Bronchial epithelial cell (primary cell): ENCODE measurements at regions not wholly inside any gene's neighbourhood (a gene's known extent, or its start where the extent isn't known, plus 50 kb on each side); places are given as distances from the start of the nearest gene placed in this dataset.

Experiments
- DNase-seq: peaks from one replicate; pipeline ENCODE4 v3.0.0-alpha.2; 2010; ENCODE audit warnings: low read depth
- FAIRE-seq: peaks from 2 replicates; lab custom pipeline; 2011; peaks lifted over from hg19 to GRCh38; lab: Jason Lieb, UNC
- H3K27me3 ChIP-seq: 2 replicates; pipeline ENCODE4 v1.5.1; 2011; ENCODE audit warnings: low read length; ENCODE audit not compliant: control insufficient read depth, insufficient read depth
- H3K36me3 ChIP-seq: 2 replicates; pipeline ENCODE4 v1.5.1; 2011; ENCODE audit warnings: low read length; ENCODE audit not compliant: control insufficient read depth, insufficient read depth
- H3K4me3 ChIP-seq: 2 replicates; pipeline ENCODE4 v1.5.1; 2011; ENCODE audit warnings: mild to moderate bottlenecking, low read depth, low read length, control low read depth
- TF ChIP-seq, protein P1 (sequence below): IDR thresholded peaks from 2 replicates; pipeline ENCODE4 v1.5.1; 2011; ENCODE audit warnings: mild to moderate bottlenecking, moderate library complexity, low read length, control low read depth, inconsistent platforms; ENCODE audit not compliant: insufficient read depth, severe bottlenecking

DNA sequence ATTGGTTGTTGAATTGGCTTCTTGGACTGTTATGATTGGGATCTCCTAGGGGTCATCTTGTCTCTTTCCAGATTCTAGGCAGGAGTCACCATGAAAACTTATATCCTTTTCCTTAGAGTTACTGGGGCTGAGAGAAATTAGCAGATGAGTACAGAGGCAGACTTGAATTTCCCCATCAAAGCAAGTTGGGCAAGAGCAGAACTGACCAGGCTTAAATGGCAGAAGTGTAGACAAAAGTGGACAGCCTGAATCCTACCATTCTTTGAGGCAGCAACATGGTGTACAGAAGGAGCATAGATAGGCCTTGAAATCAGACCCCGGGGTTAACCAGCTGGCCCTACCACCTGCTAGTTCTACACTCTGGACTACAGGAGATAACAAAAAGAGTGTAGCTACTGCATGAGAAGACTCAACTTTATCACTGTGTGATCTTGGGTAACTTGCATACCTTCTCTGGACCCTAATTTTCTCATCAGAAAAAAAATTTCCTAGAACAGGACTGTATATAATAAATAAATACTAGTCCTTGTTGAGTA, 427.4 kb upstream of the CADM1 start:
- H3K36me3 ChIP-seq: no peaks in the 10 kb centered on the region
- FAIRE-seq (no peak), DNase-seq (no peak)
- no peaks in the 10 kb centered on the region for H3K27me3 ChIP-seq
- TF ChIP-seq, protein P1, sequence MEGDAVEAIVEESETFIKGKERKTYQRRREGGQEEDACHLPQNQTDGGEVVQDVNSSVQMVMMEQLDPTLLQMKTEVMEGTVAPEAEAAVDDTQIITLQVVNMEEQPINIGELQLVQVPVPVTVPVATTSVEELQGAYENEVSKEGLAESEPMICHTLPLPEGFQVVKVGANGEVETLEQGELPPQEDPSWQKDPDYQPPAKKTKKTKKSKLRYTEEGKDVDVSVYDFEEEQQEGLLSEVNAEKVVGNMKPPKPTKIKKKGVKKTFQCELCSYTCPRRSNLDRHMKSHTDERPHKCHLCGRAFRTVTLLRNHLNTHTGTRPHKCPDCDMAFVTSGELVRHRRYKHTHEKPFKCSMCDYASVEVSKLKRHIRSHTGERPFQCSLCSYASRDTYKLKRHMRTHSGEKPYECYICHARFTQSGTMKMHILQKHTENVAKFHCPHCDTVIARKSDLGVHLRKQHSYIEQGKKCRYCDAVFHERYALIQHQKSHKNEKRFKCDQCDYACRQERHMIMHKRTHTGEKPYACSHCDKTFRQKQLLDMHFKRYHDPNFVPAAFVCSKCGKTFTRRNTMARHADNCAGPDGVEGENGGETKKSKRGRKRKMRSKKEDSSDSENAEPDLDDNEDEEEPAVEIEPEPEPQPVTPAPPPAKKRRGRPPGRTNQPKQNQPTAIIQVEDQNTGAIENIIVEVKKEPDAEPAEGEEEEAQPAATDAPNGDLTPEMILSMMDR: no peak
- H3K4me3 ChIP-seq: no peak overlapping the region

DNA sequence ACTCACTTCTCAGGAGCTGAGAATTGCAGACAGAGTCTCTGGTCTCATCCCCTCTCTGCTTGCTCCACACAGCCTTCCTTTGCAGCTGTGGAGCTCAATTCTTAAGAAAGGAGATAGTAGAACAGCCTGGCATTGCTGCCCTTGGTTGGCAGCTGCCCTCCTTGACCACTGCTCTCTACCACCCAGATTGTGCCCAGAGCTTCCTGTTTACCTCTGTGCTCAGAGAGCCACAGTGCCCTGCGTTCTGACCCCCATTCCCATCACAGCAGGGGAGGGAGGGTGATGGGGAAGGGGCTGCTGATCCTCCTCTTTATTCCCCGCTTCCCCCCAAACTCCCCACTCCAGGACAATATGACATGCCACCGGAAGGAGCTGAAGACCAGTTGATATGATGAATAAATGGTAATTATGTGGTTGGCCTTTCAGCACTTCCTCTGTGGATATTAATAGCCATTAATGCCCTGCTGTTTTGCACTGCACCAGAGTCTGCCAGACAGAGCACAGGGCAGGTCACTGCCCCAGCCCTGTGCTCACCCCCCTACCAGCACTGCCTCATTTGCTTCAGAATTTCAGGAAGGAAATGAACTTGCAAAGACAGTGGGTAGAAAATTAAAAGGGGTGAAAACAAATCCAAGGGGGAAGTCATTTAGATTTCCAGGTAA, 426.8 kb upstream of the CADM1 start:
- no peaks in the 10 kb centered on the region for H3K27me3 ChIP-seq
- no peak overlapping the region for H3K4me3 ChIP-seq
- no peak for FAIRE-seq
- H3K36me3 ChIP-seq: no peaks in the 10 kb centered on the region
- TF ChIP-seq, protein P1: no peak
- no peak for DNase-seq

DNA sequence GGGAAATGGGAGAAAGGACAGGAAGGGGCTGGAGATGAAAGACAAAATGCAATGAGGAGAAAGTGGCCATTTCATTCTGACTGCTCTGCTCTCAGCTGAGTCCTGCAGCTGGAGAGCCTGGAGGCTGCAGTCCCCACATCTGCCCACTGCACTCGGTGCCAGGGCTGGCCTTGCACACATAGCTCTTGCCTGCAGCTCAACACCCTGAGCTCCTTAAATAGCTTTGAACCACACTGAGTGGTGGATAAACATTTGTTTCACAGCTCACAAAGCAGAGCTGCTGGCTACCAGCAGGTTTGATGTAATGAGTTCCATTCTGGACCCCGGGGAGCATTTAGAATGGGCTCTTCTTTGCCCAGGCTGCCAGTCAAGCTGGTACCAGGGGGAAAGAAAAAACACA, 426.1 kb upstream of the CADM1 start:
- DNase-seq (no peak), FAIRE-seq (no peak)
- Histone ChIP-seq H3K4me3 (no peak overlapping the region), H3K27me3 (no peaks in the 10 kb centered on the region), H3K36me3 (no peaks in the 10 kb centered on the region)
- TF ChIP-seq, protein P1: no peak

DNA sequence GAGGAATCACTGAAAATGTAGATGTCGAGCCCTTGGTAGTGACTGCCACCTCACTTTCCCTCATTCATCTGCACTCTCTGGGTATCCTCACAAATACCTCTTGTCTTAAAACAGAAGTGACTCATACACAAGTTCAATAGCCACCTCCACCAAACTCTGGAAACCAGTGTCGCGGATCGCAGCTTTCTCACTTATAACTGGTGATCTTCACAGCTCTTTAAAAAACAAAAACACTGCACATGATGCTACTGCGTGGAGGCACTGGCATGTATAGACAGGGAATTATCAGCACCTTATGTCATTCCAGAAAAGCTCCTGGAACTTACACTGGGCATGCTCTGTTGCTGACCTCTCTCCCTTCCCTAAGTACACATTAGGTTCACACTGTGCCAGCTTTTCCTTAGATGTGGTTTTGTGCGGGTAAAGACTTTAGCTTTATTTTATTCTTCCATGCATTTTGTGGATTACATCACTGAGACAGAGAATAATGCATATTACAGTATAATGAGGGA, 425.5 kb upstream of the CADM1 start:
- Histone ChIP-seq H3K4me3 (no peak overlapping the region), H3K27me3 (no peaks in the 10 kb centered on the region), H3K36me3 (no peaks in the 10 kb centered on the region)
- DNase-seq (no peak), FAIRE-seq (no peak)
- TF ChIP-seq, protein P1: no peak

DNA sequence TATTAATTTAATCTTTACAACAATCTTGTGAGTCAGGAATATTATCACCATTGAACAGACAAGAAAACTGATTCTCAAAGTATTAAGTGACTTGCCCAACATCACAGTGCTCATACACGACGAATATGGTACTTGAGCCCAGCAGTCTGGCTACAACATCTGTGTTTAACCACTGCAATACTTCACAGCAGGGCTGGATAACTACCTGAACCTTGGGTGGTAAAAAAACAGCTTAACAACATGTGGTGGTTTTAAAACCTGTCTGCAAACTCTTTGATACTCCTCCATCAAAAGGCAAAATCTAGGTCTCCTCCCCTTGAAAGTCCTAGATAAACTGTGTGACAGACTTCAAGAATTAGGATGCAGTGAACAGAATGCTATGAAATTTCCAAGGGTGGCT, 424.6 kb upstream of the CADM1 start:
- FAIRE-seq (no peak), DNase-seq (no peak)
- Histone ChIP-seq H3K4me3 (no peak overlapping the region), H3K36me3 (no peaks in the 10 kb centered on the region), H3K27me3 (no peaks in the 10 kb centered on the region)
- TF ChIP-seq, protein P1: no peak
